Spleen (tissue), 11 donors: ENCODE measurements at regions not wholly inside any gene's neighbourhood (a gene's known extent, or its start where the extent isn't known, plus 50 kb on each side); places are given as distances from the start of the nearest gene placed in this dataset.

ENCODE experiments used
- DNase-seq: peaks from one replicate; pipeline ENCODE4 v3.0.0-alpha.2; 2020
- H3K27ac ChIP-seq, 8 donors: fragments of 200-600 bp; sonication (generic) in 7 of 8; 1 replicate in 4 of 8; 2 replicates in 4 of 8; pipeline versions ENCODE4 v1.5.0 to v1.8.0; 2016 to 2021; ENCODE audit warnings: inconsistent platforms in 4 of 8, mild to moderate bottlenecking in 4 of 8, moderate library complexity in 1 of 8
- H3K27me3 ChIP-seq, 7 donors: fragments of 200-600 bp; sonication (generic) in 6 of 7; replicated peaks in 1 of 7; 1 replicate in 4 of 7; 2 replicates in 3 of 7; pipeline versions ENCODE4 v1.5.0 to v1.8.0; 2016 to 2021; ENCODE audit warnings: inconsistent platforms in 3 of 7, mild to moderate bottlenecking in 1 of 7
- H3K36me3 ChIP-seq, 6 donors: fragments of 200-600 bp; sonication (generic) in 5 of 6; 1 replicate in 4 of 6; 2 replicates in 2 of 6; pipeline versions ENCODE4 v1.5.0 to v1.8.0; 2016 to 2021; ENCODE audit warnings: inconsistent platforms in 2 of 6
- H3K4me1 ChIP-seq, 6 donors: fragments of 200-600 bp; sonication (generic) in 5 of 6; 1 replicate in 3 of 6; 2 replicates in 3 of 6; pipeline versions ENCODE4 v1.5.0 to v1.8.0; 2016 to 2021; ENCODE audit warnings: inconsistent platforms in 3 of 6
- H3K4me3 ChIP-seq, 8 donors: fragments of 200-600 bp; sonication (generic) in 7 of 8; 1 replicate in 4 of 8; 2 replicates in 4 of 8; pipeline versions ENCODE4 v1.5.0 to v1.8.0; 2016 to 2021; ENCODE audit warnings: inconsistent platforms in 4 of 8, mild to moderate bottlenecking in 4 of 8, moderate library complexity in 2 of 8
- H3K9me3 ChIP-seq, 8 donors: fragments of 200-600 bp; sonication (generic) in 7 of 8; 1 replicate in 4 of 8; 2 replicates in 4 of 8; pipeline versions ENCODE4 v1.5.0 to v1.8.0; 2016 to 2021; ENCODE audit warnings: inconsistent platforms in 4 of 8
- CTCF ChIP-seq, 11 experiments: fragments of 200-600 bp in 7 of 11; fragments of 450-650 bp in 4 of 11; sonication (generic) in 4 of 11; IDR thresholded peaks in 8 of 11; conservative IDR thresholded peaks in 3 of 11; 1 replicate in 7 of 11; 2 replicates in 4 of 11; pipeline versions ENCODE4 v1.4.0 to v1.8.0; 2016 to 2021; ENCODE audit warnings: antibody characterized with exemption in 11 of 11, inconsistent platforms in 4 of 11, mild to moderate bottlenecking in 1 of 11
- POLR2A ChIP-seq, 3 donors: fragments of 450-650 bp; IDR thresholded peaks; one replicate each; pipeline ENCODE4 v1.5.1; 2017; ENCODE audit warnings: antibody characterized with exemption in 3 of 3, mild to moderate bottlenecking in 1 of 3
- POLR2AphosphoS5 ChIP-seq, 3 donors: sonication (generic); formaldehyde crosslinking; IDR thresholded peaks; one replicate each; pipeline ENCODE4 v1.5.1; 2017; ENCODE audit warnings: antibody characterized with exemption in 3 of 3
- whole genome bisulfite sequencing, 5 donors: extraction: QIAGEN DNeasy Blood & Tissue Kit in 3 of 5; methylation state at CpG; one replicate each; pipeline versions ENCODE4 v1.1.5 to v1.1.7; 2013 to 2018; 5-methylcytosine and 5-hydroxymethylcytosine counted together
- intact Hi-C: fragments of 100-400 bp; cut with DNase I; formaldehyde crosslinking; loops from one replicate; pipeline ENCODE4 v1.15.0; 2023; ENCODE audit warnings: low total_unique reads
- donor health status: healthy with polysubstance abuse.
- donor health status: DM: no; HTN: no; CAD: no; lungs with moderate emphysema.
- donor health status: DM: no; HTN: no; CAD: no.
- donor health status: Bipolar disorder and iron deficiency.
- donor health status: healthy.
- donor health status: DM: no; HTN: no; CAD: no.
- donor health status: DM: yes; HTN: yes; CAD: no.

GRCh38 chr14:98858561-98858960 is 413.4 kb downstream of the BCL11B start:
- Histone ChIP-seq H3K27me3 (peaks cover 0 to 15% (median 0%) of the 10 kb centered on the region in 7 donors), H3K9me3 (no peaks in the 10 kb centered on the region), H3K4me1 (no peaks in the 10 kb centered on the region), H3K27ac (no peak overlapping the region), H3K4me3 (no peak overlapping the region), H3K36me3 (no peaks in the 10 kb centered on the region)
- 77 to 89% (median 83%) methylated on average over 8 to 10 of the region's 10 CpGs for WGBS, 5 donors
- intact Hi-C loops = no loop called here
- no peak for TF ChIP-seq CTCF (IDR thresholded peaks at IDR 0.05 in 8 of 11, conservative IDR thresholded peaks at IDR 0.05 in 3 of 11)
- no peak for TF ChIP-seq POLR2AphosphoS5 (IDR thresholded peaks at IDR 0.05)
- TF ChIP-seq POLR2A (IDR thresholded peaks at IDR 0.05) = no peak
- DNase-seq = no peak

- no peak for DNase-seq
- Histone ChIP-seq H3K4me1 (no peaks in the 10 kb centered on the region), H3K27me3 (peaks cover 0 to 8% (median 0%) of the 10 kb centered on the region in 7 donors), H3K4me3 (no peak overlapping the region), H3K27ac (no peak overlapping the region), H3K36me3 (no peaks in the 10 kb centered on the region), H3K9me3 (no peaks in the 10 kb centered on the region)
- intact Hi-C loops = no loop called here
- 75 to 87% (median 79%) methylated on average over 2 of the region's 2 CpGs for WGBS, 5 donors
- TF ChIP-seq CTCF (IDR thresholded peaks at IDR 0.05 in 8 of 11, conservative IDR thresholded peaks at IDR 0.05 in 3 of 11) = no peak
- TF ChIP-seq POLR2A (IDR thresholded peaks at IDR 0.05) = no peak
- TF ChIP-seq POLR2AphosphoS5 (IDR thresholded peaks at IDR 0.05) = no peak
These were observed 412.7 kb downstream of the BCL11B start for GRCh38 chr14:98859301-98859700.

- no peaks in the 10 kb centered on the region for H3K27me3 ChIP-seq
- TF ChIP-seq POLR2A (IDR thresholded peaks at IDR 0.05) = no peak
- no peak for TF ChIP-seq POLR2AphosphoS5 (IDR thresholded peaks at IDR 0.05)
- intact Hi-C loops = no loop called here
- H3K4me3 ChIP-seq = no peak overlapping the region
- no peak for DNase-seq
- 70 to 100% (median 89%) methylated on average over 1 to 2 of the region's 2 CpGs for WGBS, 5 donors
- H3K27ac ChIP-seq = no peak overlapping the region
- peaks cover 0 to 3% (median 0%) of the 10 kb centered on the region in 8 donors for H3K9me3 ChIP-seq
- no peaks in the 10 kb centered on the region for H3K4me1 ChIP-seq
- no peaks in the 10 kb centered on the region for H3K36me3 ChIP-seq
These were observed 407.8 kb downstream of the BCL11B start for GRCh38 chr14:98864211-98864610.

GRCh38 chr14:98867146-98867545 is 404.9 kb downstream of the BCL11B start:
- Histone ChIP-seq H3K4me3 (no peak overlapping the region), H3K4me1 (no peaks in the 10 kb centered on the region), H3K27ac (no peak overlapping the region), H3K9me3 (peaks cover 0 to 3% (median 0%) of the 10 kb centered on the region in 8 donors), H3K36me3 (no peaks in the 10 kb centered on the region), H3K27me3 (no peaks in the 10 kb centered on the region)
- no peak for DNase-seq
- no peak for TF ChIP-seq POLR2A (IDR thresholded peaks at IDR 0.05)
- TF ChIP-seq POLR2AphosphoS5 (IDR thresholded peaks at IDR 0.05) = no peak
- no peak for TF ChIP-seq CTCF (IDR thresholded peaks at IDR 0.05 in 8 of 11, conservative IDR thresholded peaks at IDR 0.05 in 3 of 11)
- WGBS, 5 donors = 82 to 93% (median 85%) methylated on average over 6 of the region's 6 CpGs
- intact Hi-C loops = no loop called here

GRCh38 chr14:98867726-98868125 is 404.3 kb downstream of the BCL11B start:
- no peak for DNase-seq
- intact Hi-C loops = no loop called here

More at GRCh38 chr14:98867726-98868125, 404.3 kb downstream of the BCL11B start:
- no peak overlapping the region for H3K27ac ChIP-seq
- TF ChIP-seq POLR2AphosphoS5 (IDR thresholded peaks at IDR 0.05) (no peak), POLR2A (IDR thresholded peaks at IDR 0.05) (no peak), CTCF (IDR thresholded peaks at IDR 0.05 in 8 of 11, conservative IDR thresholded peaks at IDR 0.05 in 3 of 11) (no peak)
- no peak overlapping the region for H3K4me3 ChIP-seq
- 78 to 90% (median 85%) methylated on average over 9 of the region's 9 CpGs for whole genome bisulfite sequencing, 5 donors
- peaks cover 0 to 3% (median 0%) of the 10 kb centered on the region in 8 donors for H3K9me3 ChIP-seq
- no peaks in the 10 kb centered on the region for H3K36me3 ChIP-seq
- no peaks in the 10 kb centered on the region for H3K27me3 ChIP-seq
- no peaks in the 10 kb centered on the region for H3K4me1 ChIP-seq
